NAMALWA (cell line): ENCODE measurements at regions not wholly inside any gene's neighbourhood (a gene's known extent, or its start where the extent isn't known, plus 50 kb on each side); places are given as distances from the start of the nearest gene placed in this dataset.

ENCODE experiments used
- DNase-seq: peaks from one replicate; pipeline ENCODE4 v3.0.0-alpha.2; 2015; ENCODE audit warnings: low spot score

GRCh38 chrX:6778544-6779503 lies 243.9 kb upstream of the VCX3A start:
- DNase-seq, result no peak

DNA sequence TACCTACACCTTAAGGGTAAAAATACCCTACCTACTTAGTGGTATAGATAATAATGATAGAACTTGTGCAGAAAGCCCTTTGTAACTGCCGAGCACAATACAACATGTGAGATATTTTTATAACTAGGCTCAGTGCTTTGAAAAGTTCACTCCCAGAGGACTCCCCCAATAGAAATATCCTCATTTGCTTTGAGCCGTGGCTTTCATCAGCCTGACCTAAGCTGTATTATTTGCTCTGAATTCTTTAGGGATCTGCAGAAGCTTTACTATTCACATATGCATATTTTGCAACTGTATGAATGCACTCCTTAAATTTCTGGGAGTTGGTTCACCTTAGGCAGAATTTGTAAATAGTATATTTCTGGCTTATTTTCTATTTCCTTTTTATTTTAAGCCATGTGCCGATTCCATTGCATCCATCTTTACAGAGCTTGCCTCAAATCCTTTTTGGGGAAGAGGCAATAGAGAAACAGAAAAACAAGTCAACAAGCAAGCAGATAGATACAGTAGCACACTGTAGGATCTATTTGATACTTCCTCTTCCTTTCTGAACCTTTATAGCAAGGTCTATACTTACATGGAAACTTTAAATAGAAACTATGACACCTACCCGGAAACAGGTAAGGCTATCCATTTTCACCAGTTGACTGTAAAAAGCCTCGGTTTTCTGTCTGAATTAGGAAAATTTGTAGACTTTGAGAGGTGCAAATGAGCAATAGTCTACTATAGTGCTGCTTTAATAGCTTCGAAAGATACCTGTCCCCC lies 242.5 kb upstream of the VCX3A start:
- no peak for DNase-seq

- no peak for DNase-seq
Measured at GRCh38 chrX:6770936-6771335, 236.0 kb upstream of the VCX3A start.

GRCh38 chrX:6768881-6769280 lies 234.0 kb upstream of the VCX3A start:
- DNase-seq, result no peak

- DNase-seq, result no peak
Measured at GRCh38 chrX:6761251-6761650, 226.3 kb upstream of the VCX3A start.

DNA sequence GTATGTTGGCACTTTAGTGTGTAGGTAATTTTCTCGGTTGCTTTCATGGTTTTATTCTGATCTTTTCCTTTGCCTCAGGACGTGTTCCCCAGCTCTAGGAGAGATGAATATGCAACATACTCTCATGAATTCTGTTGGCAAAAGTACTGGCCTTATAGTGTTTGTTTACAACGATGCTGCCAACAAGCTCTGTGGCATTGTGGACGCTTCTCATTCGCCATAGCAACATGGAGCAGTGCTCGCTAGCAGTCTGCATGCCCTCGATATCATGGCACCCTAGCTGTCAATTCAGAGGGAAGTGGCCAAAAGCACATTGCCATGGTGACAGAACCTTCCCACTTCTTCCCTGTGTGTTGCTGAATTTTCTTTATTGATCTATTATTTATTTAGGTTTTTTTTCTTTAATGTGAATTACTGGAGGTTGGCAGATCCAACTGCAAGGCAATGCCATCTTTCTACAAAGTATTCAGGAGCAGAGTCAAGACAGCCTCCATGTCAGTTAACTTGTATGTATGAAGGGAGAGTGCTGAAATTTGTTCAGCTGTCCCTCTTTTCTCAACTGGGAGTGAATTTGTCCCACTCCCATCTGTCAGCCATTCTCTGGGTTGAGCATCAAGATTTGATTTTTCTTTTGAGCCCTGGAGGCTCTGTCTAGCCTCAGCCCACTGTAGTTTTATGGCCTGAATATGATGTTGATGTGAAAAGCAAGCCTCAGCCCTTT lies 224.9 kb upstream of the VCX3A start:
- no peak for DNase-seq

GRCh38 chrX:6758234-6758633 lies 223.3 kb upstream of the VCX3A start:
- no peak for DNase-seq

- DNase-seq, result no peak
Measured at GRCh38 chrX:6757631-6758030, 222.7 kb upstream of the VCX3A start.

DNA sequence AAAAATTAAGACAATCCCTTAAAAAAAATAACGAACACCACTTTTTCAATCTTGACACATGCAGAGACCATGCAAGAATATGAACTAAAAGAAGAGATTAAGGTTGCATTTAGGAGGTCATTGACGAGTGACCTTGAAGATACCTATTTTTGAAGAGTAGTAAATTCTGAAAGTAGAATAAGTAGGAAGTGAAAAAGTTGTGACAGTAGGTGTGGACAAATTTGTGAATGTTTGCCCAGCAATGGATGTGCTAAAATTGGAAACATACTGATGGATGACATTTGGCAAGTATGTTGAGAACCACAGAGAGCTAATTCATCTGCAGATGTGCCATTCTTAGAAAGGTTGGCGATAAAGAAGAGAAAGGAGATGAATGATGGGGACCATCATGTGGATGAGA lies 213.7 kb upstream of the VCX3A start:
- no peak for DNase-seq

- DNase-seq, result peak; percentile 88
Measured at GRCh38 chrX:6738518-6739470, 203.9 kb upstream of the VCX3A start.

GRCh38 chrX:6734844-6735634 lies 200.1 kb upstream of the VCX3A start:
- no peak for DNase-seq

DNA sequence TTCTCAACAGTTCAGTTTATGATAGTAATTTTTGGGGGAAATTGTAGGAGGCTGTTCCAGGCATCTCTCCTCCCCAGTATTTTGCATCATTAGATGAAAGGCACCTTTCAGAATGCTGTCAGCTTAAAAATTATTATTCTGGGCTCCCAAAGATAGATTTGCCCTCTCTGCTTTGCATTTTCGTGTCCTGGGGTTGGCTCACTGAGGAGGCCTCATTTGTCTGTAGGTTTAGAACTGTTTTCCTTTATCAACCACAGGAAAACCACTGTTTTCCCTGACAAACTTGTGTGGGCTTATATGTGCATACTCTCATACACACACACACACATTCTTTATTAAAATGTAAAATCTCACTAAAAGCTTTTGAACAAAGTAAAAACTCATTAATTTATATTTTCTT lies 197.2 kb upstream of the VCX3A start:
- no peak for DNase-seq

DNA sequence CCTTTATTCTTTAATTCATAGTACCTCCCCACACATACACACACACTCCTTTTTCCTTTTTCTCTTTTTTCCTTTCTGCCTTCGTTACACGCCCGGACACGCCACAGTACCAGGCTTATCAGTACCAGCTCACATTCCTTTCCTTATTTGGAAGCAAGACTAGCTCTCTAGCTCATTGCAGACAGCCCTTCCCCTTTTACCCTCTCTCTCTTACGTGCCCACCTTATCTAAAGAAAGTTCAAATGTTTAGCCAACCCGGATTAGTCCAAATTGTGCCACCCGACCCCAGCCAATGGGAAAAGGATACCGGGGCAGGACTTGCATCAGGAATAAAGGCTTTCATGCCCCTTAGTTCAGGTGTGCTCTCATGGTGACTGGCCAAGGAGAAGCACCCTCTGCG lies 194.7 kb upstream of the VCX3A start:
- no peak for DNase-seq

- no peak for DNase-seq
Measured at GRCh38 chrX:6718766-6719165, 183.8 kb upstream of the VCX3A start.

DNA sequence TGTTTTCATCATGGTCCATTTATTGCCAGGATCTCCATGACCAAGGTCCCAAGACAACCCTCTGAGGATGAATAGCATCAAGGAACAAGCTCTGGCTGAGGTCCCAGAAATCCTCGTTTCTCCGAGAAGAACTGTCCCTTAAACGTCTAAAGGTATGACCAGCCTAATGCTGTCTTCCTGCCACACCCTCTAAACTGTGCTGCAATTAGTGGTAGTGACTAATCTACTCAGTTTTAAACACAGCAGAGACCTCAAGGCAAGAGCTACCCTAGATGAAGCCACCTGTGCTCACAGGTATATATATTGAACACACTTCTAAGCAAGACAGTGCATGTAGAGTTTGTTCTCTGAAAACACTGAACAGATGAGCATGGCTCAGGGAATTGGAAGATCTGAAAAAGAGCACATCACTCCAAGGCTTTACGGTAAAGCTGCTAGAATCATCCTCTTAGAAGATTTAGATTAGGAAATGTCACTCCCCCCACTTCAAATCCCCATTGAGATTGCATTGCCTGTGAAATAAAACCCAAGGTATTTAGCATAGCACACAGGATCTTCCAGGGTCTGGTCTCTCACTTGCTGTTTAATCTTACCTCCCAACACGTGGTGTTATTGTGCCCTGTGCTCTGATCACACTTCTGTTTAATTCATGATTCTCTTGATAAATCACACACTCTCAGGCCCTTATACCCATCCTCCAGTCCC lies 173.9 kb upstream of the VCX3A start:
- no peak for DNase-seq

DNA sequence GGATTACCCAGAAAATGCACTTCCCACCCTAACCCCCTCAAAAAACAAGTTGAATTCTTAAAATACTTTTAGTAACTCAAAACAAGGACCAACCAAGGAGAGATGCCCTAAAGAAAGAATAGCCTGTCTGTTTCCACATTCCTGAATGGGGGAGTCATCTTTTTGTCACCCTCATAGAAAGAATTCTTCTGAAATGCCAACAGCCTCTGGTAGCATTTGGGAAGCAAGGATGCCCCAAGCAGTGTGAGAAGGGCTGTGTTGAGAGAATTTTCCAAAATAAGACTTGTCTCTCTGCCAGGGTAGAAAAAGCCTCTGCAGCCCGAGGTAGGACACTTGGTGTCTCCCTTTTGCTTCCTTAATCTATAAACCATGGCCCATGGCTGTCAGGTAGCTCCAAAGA lies 173.1 kb upstream of the VCX3A start:
- no peak for DNase-seq

DNA sequence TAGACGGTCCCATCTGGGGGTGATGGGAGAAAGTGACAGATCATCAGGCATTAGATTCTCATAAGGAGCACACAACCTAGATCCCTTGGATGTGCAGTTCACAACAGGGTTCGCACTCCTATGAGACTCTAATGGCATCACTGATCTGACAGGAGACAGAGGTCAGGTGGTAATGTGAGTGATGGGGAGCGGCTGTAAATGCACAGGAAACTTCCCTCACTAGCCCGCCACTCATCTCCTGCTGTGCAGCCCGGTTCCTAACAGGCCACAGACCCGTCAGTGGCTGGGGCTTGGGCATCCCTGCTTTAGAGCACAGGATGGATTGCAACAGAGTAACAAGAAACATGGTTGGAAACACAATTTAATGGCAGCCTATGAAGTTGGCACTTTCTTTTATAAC lies 172.6 kb upstream of the VCX3A start:
- DNase-seq, result no peak

GRCh38 chrX:6701085-6701484 lies 166.2 kb upstream of the VCX3A start:
- no peak for DNase-seq

DNA sequence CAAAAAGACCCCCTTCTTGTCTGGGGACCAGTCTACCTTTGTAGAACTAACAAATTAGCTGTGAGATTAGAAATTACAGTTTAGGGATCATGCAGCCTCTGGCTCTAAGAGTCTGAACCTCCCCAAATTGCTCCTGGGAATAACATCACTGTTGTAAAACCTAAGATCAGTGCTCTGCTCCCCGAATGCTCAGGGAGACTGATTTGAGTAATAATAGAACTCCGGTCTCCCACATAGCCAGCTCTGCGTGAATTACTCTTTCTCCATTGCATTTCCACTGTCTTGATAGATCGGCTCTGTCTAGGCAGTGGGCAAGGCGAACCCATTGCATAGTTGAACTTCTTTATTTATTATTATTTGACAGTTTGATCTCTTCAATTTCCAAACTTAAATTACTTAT lies 160.8 kb upstream of the VCX3A start:
- no peak for DNase-seq

DNA sequence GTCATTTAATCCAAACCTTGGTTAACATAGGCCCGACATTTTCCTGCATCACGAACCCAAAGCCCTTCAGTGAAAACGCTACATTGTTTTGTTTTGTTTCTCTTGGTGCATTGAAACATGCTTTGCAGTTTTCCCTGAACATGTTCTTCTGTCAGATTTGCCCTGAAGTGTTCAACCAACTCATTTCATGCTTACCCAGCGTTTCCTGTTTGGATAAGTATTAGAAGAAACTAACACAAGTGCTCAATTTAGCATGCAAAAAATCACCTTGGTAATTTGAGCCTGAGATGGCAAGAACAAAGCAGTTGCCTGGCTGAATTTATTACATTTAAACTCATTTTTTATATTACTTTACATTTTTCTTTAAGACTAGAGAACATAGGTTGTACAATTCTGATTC lies 160.1 kb upstream of the VCX3A start:
- no peak for DNase-seq
